NCI-H187 (cell line): ENCODE measurements at regions not wholly inside any gene's neighbourhood (a gene's known extent, or its start where the extent isn't known, plus 50 kb on each side); places are given as distances from the start of the nearest gene placed in this dataset.
"Not testable (repeated sequence)": the region's sequence is repeated elsewhere in the genome, so short reads cannot be mapped to it uniquely, and the experiment has no call there.

Experiments
- DNase-seq, 2 experiments: peaks; one replicate each; lab custom pipeline; 2025; lab: John Stamatoyannopoulos, UW

DNA sequence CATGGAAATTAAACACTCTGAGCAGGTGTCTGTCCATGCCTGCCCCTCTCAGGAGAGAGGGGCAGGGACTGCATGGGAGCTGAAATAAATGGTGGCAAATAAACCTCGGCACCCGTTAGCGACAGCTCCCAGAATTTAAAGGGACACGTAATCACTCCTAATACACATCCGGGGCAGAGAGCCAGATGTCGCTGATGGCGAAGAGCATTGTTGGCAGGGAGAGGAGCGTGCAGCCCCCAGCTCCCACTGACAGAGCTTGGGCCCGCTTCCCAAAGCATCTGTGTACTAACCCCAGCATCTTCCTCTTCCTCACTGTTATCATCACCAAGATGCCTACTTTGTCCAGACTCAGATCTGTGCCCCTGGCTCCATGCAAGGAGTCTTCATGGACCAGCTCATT is 85.8 kb downstream of the IRX5 start:
- DNase-seq: no peak

DNA sequence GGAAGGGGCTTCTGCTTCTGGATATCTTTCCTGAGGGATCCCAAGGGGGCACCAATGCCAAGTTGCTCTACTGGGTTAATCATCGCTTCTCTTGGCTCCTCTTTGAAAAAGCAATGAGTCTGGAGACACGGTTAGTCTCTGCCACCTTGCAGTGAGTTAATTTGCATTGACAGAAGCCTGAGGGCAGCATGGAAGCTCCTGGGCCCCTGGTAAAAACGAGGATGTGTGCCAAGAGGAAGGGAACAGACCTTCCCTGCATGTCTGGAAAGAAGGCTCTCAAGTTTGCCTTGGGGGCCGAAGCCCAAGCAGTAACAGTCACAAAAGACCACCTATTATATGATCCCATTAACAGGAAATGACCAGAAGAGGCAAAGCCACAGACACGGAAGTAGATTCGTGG is 86.7 kb downstream of the IRX5 start:
- no peak for DNase-seq

DNA sequence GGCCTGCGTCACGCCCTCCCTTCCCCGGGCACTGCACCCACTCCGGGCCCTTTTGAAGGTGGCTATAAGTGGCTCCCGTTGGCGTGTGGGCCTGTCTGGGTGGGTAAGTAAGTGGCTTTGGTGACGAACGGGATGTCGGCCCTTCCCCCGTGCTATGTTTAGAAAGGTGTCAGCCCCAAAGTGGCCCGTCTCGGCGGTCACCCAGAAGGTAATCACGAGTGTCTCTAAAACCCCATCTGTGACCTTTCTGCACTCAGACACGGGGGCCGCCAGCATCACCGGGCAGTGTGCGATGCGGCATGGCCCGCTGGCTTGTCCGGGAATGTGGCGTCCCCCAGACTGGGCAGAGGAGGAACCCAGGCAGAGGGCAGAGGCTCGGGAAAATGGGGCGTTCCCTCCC is 88.2 kb downstream of the IRX5 start:
- no peak for DNase-seq

DNA sequence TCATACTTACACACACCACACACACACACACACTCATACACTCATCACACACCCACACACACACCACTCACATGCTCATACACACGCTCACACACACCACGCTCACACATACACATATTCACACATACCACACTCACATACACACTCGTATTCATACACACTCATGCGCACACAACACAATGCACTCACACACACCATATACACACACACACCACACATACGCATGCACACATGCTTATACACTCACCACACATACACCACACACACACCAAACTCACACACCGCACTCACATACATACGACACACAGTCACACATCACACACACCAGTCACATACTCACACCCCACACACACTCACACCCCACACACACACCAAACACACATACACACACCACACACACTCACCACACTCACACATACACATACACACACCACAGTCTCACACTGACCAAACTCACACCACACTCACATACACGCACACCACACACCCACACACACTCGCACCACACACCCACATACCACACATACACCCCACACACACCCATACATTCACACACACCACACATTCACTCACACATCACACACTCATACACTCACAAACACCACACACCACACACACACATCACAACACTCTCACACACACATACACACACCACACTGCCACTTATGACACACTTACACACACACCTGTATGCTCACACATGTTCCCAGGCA is 88.9 kb downstream of the IRX5 start:
- DNase-seq: no peak

DNA sequence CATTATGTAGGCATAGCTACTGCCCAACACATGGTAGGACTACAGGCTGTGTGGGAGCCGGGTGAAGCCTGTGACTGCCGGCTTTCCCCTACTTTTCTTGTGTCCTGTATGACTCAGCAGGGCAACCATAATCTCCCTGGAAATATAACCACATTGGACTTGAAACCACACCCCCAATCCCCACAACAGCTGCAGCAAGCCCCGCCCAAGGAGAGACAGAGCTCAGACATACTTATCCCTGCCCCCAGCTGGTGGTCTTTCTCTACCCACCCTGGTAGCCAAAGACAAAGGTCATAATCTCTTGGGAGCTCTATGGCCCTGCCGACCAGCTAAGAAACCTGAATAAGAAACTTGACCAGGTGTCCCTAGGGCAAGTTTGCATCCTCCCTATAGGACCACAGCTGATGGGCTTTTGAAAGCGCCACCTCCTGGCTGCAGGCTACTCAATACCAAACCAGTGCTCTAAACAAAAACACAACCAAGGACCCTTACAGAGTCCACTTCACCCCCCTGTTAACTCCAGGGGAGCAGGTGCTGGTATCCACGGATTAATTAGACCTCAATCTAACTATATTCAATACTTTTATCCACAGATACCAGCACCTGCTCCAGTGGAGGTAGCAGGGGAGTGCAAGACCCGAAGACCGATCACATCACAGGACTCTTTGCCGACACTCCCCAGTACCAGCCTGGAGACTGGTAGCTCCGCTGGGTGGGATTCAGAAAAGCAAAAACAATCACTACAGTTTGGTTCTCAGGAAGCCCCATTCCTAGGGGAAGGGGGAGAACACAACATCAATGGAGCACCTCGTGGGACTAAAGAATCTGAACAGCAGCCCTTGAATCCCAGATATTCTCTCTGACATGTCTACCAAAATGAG is 91.2 kb downstream of the IRX5 start:
- DNase-seq: no peak

DNA sequence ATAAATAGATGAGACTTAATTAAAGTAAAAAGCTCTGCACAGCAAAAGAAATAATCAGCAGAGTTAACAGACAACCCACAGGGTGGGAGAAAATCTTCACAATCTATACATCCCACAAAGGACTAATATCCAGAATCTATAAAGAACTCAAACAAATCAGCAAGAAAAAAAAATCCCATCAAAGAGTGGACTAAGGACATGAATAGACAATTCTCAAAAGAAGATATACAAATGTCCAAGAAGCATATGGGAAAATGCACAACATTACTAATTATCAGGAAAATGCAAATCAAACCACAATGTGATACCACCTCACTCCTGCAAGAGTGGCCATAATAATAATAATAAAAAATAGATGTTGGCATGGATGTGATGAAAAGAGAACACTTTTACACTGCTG is 96.6 kb downstream of the IRX5 start:
- DNase-seq: not testable (repeated sequence)

DNA sequence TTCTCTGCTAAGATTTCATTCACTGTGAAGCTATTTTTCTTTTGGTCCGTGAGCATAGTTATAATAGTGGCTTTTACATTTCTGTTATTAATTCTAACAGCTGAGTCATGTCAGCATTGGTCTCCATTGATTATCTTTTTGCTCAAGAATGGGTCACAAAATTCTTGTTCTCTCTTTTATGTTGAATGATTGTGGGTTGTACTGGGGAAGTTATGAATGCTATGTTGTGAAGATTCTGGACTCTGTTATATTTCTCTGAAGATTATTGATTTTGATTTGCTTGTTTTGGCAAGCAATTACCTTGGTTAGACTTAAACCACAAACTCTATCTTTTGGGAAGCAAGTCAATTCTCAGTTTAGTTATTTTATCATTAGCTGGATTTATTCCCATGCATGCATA is 98.8 kb downstream of the IRX5 start:
- no peak for DNase-seq

DNA sequence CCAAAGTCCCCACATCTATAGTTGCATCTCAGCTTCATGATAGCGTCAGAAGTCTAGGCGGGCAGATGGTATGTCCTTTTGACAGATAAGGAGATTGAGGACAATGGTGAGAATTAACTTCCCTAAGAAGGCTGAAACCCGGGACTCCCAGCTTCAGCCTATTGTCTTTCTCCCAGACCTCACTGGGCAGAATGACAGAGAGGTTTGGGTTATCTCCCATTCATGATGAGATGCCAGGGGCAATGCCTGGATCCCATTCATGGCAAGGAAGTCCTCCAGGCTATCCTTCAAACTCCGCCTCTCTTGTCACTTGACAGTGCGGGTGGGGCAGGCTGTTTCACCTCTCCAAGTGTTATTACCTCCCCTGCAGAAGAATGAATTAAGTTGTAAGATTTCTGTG is 100.3 kb downstream of the IRX5 start:
- DNase-seq: no peak

DNA sequence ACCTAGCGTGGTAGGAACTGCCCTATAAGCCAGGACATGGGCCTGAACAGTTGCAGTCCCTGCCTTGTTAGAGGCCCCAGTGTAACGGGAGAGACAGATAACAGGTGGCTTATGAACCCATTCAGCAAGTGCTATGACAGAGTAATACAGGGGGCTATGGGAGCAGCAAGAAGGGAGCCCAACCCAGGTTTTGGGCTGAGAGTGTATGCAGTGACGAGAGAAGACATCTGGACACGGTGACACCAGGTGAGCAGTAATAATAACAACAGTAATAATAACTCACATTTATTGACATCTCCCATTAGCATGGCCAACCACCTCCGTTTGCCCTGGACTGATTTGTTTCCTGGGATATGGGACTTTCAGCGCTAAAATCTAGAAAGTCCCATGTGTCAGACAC is 100.8 kb downstream of the IRX5 start:
- DNase-seq: no peak

DNA sequence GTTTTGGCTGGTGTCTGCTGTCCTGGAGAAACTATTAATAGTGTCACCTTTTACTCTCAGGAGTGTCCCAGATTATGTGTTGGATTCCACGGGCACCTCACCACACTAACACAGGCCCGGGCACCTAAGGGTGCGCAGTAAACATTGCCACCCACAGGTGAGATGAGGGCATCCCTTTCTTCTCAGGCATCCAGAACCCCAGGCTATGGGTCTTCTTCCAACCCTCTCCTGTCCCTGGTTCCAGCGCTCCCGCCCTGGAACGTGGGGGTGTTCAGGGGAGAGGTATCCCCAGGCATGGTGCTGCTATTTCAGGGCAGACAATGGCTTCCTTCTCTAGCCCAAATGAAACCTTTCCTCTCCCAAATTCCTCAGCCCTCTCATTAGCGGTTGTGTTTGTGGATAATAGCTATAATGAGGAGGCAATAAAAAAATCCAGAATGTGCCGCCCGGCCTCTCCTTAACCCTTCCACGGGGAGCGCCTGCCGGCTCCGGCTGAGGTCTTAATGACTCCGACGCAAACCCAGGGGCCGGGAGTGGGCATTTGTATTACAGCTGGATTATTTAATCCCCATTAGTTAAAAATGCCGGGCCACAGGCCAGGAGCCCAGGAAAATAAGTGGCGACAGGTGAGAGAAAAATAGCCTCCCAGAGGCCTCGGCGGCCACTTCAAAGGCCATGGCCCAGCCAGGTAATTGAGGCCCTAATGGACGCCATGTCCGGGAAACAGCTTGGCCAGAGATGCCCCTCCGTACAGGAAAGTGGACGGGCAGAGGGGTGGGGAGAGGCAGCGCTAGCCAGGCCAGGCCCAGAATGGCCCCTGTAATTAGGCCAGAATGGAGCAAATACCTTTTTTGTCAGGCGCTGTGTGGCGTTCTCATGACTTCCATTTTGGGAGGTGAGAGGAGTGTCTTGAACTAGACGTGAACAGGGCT is 102.8 kb downstream of the IRX5 start:
- no peak for DNase-seq

DNA sequence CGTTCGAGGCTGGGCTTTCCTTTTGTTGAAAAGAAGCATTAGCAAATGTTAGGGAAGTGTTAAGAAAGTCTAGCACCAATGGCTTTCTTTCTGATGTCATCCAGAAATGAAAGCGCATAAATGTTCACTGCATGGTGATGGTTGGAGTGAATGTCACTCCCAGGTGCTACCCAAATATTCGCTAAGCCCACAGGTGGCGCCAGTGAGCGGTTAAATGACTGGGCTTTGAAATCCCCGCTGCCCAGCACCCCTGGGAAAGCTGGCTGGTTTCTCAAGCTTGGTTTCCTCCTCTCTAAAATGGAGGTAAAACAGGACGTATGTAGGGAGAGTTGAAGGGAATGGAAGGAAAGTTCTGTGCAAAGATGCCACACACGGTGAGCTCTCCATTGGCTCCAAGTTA is 104.4 kb downstream of the IRX5 start:
- no peak for DNase-seq

DNA sequence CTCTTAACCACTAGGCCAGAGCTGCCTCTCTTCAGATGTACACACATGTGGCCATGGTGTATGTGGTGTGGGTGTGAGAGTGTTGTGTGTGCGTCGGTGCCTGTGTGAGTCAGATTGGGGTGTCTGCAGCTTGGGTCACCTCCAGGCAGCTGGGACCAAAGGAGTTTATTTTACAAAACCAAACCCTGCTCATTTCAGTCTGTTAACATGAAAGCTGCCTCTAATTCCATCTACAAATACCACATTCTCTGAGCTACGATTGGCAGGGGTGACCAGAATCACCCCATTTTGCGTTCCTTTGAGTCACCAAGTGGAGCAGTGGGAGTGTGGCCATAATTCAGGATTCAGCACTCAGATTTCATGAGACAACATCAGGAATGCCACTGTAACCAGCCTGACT is 105.3 kb downstream of the IRX5 start:
- DNase-seq: no peak

DNA sequence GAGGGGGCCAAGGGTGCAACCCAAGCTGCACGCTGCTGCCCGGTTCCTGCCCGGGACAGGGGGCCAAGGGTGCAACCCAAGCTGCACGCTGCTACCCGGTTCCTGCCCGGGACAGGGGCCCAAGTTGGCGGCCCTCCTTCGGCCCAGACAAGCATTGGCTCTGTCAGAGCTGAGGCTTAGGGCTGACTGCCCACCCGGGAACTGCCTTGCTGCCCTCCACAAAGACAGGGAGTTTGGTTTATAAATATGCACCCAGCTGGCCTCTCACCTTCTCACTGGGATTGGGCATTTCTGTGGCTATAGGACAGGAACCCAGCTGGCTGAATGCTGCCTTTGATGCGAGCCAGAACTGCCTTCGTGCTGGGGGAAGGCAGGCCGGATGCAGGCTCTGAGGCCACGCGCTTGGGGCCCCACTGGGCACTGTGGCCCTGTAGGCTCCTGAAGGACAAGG is 105.7 kb downstream of the IRX5 start:
- DNase-seq: no peak

DNA sequence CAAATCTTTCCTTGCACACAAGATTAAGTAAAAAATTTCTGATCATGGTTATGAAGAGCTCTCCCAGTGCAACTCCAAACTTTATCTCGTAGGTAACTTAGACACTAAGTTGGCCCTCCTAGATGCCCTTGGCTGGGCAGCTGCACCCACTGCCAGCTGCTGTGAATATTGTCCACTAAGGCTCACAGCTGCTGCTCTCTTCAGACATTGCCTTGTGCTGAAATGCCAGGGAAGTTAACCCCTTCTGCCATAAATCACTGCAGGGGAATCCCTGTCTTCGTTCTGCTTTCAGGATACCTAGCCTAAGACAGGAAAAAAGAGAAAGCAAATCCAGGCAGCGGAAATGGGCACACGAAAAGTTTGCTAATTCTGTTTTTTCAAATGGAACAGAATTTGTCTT is 106.4 kb downstream of the IRX5 start:
- no peak for DNase-seq

DNA sequence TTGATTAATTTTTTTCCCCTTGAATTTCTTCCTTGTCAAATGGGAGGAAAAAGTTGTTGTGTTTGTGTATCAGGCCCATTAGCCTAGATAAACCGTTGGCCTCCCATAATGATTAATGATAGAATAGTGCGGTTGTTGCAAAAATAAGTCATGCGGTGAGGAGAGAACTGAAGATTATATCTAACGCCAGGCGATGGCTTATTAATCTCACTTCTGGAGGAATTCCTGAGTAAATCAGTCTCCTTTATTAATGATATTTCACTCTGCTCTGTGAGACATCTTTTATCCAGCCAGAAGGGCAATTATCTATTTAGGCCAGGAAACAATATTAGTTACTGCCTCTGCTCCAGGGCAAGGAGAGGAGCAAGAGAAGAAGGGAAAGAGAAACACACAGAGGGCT is 107.3 kb downstream of the IRX5 start:
- no peak for DNase-seq

DNA sequence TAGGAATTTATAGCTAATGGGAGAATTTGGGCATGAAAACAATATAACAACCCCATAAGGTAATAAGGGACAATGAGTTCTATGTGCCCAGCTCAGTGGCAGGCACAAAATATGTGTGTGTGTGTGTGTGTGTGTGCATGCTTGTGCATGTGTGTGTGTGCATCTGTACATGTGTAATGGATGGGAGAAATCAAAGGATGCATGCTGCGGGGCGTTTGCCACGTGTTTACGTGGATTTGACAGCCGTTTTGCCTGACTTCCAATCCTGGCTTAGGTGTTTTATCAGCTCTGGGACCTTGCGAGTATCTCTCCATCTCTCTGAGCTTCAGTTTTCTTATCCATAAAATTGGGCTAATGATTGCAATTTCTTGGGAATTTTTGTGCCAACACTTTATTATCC is 108.4 kb downstream of the IRX5 start:
- no peak for DNase-seq

DNA sequence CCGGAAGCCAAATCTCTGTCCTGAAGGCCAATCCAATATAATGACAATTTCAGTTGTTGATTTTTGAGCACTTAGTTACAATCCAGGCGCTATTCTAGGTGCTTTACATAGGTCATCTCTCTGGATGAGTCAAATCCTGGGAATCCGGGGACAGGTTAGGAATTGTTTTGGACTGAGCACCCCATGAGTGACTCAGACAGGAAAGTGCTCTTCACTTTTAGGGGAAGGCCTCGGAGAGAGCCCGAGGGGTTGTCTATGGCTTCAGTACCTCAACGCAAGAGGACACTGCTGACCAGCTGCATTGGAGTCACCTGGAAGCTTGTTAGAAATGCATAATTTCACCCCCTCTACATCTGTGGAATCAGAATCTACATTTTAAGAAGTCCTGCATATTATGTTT is 108.8 kb downstream of the IRX5 start:
- no peak for DNase-seq

DNA sequence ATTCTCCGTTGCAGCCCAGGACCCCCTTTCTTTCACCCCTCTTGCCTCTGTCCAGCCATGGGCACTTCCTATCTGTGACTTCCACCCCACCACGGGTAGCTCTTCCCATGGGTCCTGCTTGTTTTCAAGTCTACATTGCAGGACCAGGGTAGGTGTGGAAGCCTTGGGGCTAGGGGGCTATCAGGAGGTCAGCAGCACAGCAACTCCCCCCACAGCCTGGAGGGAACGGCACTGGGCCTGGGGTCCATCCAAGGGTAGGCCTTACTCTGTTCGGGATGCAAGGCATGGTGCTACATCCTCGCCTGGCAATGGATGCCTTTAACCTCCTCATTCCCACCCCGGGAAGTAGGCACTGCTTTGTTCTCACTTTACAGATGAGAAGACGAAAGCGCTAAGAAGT is 109.3 kb downstream of the IRX5 start:
- DNase-seq: no peak

DNA sequence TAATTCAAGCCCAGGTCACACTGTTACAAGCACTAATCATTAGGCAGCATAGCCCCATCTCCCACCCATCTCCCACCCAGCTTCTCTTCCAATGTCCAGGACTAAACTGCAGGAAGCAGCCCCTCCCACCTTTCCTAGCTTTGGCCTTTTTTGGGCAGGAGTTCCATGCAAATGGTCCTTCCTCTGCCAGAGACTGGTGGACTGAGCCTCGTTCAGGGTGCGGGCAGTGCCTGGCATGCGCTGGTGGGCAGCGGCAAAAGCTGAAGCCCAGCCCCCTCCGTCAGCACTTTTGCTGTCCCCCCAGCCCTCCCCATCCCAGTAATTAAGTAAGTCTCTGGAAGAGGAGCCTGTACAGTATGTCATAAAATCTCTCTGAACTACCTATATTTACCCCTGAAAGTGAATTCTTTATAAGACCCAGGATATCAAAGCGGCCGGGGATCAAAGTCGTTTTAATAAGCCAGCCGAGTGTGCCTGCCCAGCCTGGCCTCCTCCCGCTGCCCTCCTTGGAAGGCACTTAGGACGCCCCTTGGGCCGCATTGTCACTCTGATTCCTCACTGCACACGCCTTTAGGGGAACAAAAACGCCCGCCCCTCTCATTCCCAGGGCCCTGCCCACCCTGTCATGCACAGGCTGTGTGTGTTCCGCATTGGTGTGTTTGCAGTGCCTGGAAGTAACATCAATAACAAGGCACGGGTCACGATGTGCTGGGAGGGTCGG is 109.9 kb downstream of the IRX5 start:
- no peak for DNase-seq

DNA sequence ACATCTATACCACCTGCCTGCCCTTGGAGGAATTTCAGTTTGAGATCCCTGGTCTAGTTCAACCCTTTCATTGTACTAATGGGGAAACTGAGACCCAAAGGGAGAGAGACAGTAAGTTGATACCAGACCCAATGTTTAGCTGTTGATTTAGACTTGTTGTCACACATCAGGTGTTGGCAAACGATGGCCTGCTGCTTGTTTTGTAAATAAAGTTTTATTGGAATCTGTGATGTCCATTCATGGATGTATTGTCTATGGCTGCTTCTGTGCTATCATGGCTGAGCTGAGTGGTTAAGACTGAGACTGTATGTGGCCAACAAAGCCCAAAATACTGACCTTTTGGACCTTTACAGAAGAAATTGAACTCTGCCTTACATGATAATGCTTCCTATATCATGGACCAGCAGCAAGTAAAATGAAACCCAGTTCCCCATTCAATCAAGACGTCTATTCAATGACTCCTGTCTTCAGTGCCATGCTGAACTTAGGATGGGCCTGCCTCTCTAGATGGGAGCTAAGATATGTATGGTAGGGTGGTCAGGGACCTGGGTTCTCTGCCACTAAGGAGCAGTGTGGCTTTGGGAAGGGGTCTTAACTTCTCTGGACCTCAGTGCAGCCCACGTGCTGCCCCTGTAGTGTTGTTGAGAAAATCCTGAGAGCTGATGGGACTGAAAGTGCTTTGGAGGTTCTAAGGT is 111.0 kb downstream of the IRX5 start:
- DNase-seq: no peak
